ENCODE measurements at regions not wholly inside any gene's neighbourhood (a gene's known extent, or its start where the extent isn't known, plus 50 kb on each side); places are given as distances from the start of the nearest gene placed in this dataset.
A peak's percentile ranks its signal among the peaks of the same experiment; 100 is the strongest.
"Not testable (repeated sequence)": the region's sequence is repeated elsewhere in the genome, so short reads cannot be mapped to it uniquely, and the experiment has no call there.

GRCh38 chr5:89211836-89212235, 328.9 kb upstream of the MEF2C start:
- in situ Hi-C loops (cut with MboI; ENCODE audit: low pct_unique_long_range_greater_than_20kb, low sequenced_read_pairs), result no loop called here
- no peak for DNase-seq

DNA sequence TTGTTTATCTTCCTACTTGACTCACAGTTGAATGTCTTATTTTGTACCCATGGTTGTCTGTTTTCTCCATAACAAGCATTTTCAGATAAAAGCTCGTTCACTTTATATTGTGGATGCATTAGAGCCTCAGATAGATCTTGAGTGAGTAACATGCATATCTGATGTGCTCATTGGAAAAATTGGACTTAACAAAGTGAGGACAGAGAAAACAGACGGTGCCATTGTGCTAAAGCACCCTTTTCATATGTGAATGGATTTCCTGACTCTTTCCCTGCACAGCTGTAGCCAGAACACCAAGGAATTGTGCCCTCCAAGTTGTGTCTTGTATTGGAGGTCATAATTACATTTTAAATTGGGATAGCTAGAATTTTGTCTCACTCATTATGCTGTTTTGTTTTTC, 325.8 kb upstream of the MEF2C start:
- no peak for DNase-seq
- in situ Hi-C loops (cut with MboI; ENCODE audit: low pct_unique_long_range_greater_than_20kb, low sequenced_read_pairs), result no loop called here

- in situ Hi-C loops (cut with MboI; ENCODE audit: low pct_unique_long_range_greater_than_20kb, low sequenced_read_pairs), result no loop called here
- no peak for DNase-seq
Measured at GRCh38 chr5:89208392-89208791, 325.4 kb upstream of the MEF2C start.

- no peak for DNase-seq
- in situ Hi-C loops (cut with MboI; ENCODE audit: low pct_unique_long_range_greater_than_20kb, low sequenced_read_pairs), result no loop called here
Measured at GRCh38 chr5:89204756-89205155, 321.8 kb upstream of the MEF2C start.

DNA sequence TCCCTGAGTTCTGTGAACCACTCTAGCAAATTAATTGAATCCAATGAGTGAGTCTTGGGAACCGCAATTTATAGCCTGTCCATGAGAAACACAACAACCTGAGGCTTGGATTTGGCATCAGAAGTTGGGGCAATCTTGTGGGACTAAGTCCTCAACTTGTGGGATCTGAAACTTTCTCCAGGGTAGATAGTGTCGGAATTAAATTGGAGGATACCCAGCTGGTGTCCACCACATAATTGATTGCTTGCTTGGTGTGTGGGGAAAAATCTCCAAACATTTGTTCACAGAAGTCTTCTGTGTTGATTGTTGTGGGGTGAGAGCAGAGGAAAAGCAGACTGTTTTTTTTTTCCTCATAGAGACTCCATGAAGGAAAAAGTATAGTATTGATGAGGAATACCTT, 320.6 kb upstream of the MEF2C start:
- in situ Hi-C loops (cut with MboI; ENCODE audit: low pct_unique_long_range_greater_than_20kb, low sequenced_read_pairs), result no loop called here
- no peak for DNase-seq

- in situ Hi-C loops (cut with MboI; ENCODE audit: low pct_unique_long_range_greater_than_20kb, low sequenced_read_pairs), result no loop called here
- no peak for DNase-seq
Measured at GRCh38 chr5:89200899-89201298, 317.9 kb upstream of the MEF2C start.

DNA sequence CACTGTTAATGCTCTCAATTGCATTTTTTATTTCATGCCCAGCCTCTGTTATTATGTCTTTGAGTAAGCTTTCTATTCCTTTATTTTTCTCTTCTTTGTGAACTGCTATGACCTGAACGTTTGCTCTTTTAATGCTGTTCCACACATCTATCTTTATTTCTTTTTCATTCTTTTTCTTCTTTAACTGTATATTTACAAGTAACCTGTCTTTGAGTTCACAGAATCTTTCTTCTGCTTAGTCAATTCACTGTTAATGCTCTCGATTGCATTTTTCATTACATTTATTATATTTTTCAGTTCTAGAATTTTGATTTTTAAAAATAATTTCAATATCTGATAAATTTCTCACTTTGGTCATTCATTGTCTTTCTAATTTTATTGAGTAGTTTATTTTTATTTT, 316.3 kb upstream of the MEF2C start:
- no peak for DNase-seq
- in situ Hi-C loops (cut with MboI; ENCODE audit: low pct_unique_long_range_greater_than_20kb, low sequenced_read_pairs), result no loop called here

- no peak for DNase-seq
- in situ Hi-C loops (cut with MboI; ENCODE audit: low pct_unique_long_range_greater_than_20kb, low sequenced_read_pairs), result no loop called here
Measured at GRCh38 chr5:89191374-89191773, 308.4 kb upstream of the MEF2C start.

DNA sequence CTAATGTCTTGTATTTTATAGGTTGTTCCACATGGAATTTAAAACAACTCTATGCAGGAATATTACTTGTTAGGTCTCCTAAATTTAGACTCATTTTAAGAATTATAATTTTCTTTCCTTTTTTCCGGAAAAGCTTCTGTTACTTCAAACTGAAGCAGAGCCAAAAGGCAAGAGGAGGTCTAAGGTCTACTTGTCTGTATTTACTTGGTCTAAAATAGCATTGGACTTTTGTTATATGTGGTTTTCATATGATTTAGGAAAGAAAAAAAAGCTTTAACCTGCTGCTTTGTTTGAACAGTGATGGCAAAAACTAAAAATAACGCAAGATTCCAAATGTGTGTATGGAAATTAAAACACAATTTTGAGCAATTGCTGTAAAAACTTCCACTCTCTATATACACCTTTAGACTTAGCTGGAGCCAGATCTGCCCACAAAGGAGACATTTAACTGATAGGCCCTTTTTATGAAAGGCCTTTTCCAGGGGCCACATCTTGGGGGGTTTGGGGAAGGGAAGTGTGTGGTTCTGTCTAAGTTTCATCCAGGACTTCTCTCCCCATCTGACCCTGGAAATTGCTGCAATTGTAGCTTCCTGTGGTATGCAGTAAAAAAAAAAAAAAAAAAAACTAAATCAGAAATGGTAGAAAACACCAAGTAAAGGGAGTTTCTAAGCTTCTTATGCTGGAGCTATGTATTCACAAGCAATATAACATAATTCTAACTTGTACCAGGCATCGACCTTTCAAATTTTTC, 307.7 kb upstream of the MEF2C start:
- in situ Hi-C loops (cut with MboI; ENCODE audit: low pct_unique_long_range_greater_than_20kb, low sequenced_read_pairs), result no loop called here

GRCh38 chr5:89187883-89188465, 305.0 kb upstream of the MEF2C start:
- no peak for DNase-seq
- in situ Hi-C loops (cut with MboI; ENCODE audit: low pct_unique_long_range_greater_than_20kb, low sequenced_read_pairs), result no loop called here

More for the DNA sequence above, 307.7 kb upstream of the MEF2C start:
- DNase-seq, result peak; percentile 46

DNA sequence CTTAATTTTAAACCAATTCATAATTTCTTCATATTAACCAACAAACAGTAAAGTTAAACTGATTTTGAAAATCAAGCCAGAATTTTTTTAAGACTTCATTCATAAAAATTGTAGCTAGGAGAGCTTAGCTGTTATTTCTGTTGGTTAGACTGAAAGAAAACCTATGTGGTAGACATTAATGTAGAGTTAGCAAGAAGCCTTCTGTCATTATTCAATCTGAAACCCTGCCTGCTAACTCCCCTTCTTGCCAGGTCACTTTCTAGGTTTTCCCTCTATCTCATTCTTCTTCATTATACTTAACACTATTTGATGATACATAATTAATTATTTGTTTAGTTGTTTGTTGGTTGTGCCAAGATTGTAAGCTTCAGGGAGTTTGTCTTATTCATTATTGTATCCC, 304.3 kb upstream of the MEF2C start:
- in situ Hi-C loops (cut with MboI; ENCODE audit: low pct_unique_long_range_greater_than_20kb, low sequenced_read_pairs), result no loop called here
- DNase-seq, result no peak

GRCh38 chr5:89181546-89181945, 298.6 kb upstream of the MEF2C start:
- in situ Hi-C loops (cut with MboI; ENCODE audit: low pct_unique_long_range_greater_than_20kb, low sequenced_read_pairs), result no loop called here
- DNase-seq, result no peak

DNA sequence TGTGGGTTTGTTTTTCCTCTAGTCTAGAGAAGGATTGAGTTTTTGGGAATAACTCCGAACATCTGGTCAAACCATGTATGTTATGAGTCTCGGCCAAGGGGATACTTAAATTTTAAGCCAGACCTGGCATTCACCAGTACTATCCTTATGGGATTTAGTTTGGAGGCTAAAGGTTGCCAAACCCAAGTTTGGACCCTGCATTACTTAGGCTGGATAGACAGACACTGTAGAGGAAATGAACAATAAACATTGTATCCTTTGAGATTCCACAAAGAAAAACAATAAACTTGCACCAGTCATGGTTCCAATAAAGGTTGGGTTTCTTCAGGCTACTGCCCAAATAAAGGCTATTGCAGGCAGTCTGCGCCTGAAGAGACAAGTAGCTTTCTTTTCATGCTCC, 296.7 kb upstream of the MEF2C start:
- no peak for DNase-seq
- in situ Hi-C loops (cut with MboI; ENCODE audit: low pct_unique_long_range_greater_than_20kb, low sequenced_read_pairs), result no loop called here

DNA sequence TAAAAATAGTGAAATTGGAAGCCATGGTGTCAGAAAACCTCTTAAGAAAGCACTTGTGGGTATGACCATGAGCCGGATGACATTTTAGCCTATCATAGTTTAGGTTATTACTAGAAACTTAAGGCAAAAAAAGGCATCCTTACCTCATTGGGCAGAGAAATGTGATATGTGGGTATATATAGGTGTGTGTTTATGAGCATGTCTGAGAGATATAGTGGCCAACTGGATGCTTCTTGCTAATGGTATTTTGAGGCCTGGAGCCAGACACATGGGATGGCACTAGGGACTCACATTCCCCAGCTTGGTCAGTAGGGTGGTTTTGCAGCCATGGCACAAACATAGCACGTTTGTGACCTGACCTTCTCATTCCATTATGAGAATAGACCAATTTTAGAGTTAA, 295.6 kb upstream of the MEF2C start:
- in situ Hi-C loops (cut with MboI; ENCODE audit: low pct_unique_long_range_greater_than_20kb, low sequenced_read_pairs), result no loop called here
- no peak for DNase-seq

DNA sequence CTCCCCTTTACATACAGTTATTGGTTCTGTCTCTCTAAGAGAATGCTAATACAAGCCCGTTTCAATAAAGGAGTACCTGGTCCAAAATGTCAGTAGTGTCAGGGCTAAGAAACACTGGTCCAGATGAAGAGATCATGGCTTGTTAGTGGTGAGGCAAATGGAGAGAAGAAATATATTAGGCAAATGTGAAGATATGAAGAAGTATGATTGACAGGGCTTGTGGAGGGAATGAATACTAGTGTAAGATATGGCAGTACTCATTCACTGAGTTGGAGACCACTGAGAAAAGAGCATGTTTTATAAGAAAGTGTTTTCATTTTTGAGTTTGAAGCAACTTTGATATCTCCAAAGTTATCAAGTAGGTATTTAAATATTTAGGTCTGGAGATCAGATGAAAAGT, 290.5 kb upstream of the MEF2C start:
- in situ Hi-C loops (cut with MboI; ENCODE audit: low pct_unique_long_range_greater_than_20kb, low sequenced_read_pairs), result no loop called here
- no peak for DNase-seq

- in situ Hi-C loops (cut with MboI; ENCODE audit: low pct_unique_long_range_greater_than_20kb, low sequenced_read_pairs), result no loop called here
Measured at GRCh38 chr5:89168766-89169165, 285.8 kb upstream of the MEF2C start.

DNA sequence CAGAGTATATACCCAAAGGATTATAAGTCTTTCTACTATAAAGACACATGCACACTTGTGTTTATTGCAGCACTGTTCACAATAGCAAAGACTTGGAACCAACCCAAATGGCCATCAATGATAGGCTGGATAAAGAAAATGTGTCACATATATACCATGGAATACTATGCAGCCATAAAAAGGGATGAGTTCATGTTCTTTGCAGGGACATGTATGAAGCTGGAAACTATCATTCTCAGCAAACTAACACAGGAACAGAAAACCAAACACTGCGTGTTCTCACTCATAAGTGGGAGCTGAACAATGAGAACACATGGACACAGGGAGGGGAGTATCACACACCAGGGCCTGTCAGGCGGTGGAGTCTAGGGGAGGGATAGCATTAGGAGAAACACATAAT, 281.7 kb upstream of the MEF2C start:
- in situ Hi-C loops (cut with MboI; ENCODE audit: low pct_unique_long_range_greater_than_20kb, low sequenced_read_pairs); DNase-seq: not testable (repeated sequence)

More at GRCh38 chr5:89168766-89169165, 285.8 kb upstream of the MEF2C start:
- DNase-seq, result no peak

DNA sequence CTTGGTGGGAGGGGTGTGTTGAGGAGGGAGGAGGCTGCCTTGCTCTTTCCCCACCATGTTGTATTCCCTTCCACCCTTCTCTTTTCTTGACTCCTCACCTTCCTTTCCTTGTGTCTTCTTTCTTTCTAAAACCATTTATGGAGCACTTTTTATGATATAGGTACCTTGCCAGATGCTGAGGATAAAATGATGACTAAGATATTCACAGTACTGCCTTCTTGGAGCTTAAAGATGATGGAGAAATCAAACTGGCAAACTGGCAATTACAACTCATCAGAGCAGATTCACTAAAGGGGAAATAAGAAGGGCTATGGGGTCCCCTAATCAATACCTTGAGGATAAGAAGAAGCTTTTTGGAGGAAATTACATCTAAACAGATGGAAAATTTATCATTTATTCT, 273.2 kb upstream of the MEF2C start:
- no peak for DNase-seq
- in situ Hi-C loops (cut with MboI; ENCODE audit: low pct_unique_long_range_greater_than_20kb, low sequenced_read_pairs), result no loop called here

DNA sequence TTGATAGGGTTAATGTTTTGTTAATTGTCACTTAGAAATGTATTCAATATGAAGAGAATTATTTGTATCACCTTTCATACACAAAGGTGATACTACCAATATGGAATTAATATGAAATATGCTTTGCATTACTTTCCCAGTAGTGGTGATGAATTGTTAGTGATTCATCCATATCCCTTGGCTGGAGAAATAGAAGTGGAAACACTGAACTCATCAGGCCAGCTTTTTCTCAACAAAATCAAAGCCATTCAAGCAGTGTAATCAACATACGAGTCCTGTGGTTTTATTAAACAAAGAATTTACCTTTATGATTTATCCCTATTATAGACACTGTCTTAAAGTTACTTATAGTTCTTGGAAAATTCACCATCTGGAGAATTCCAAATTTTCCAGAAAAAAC, 264.0 kb upstream of the MEF2C start:
- DNase-seq, result no peak
- in situ Hi-C loops (cut with MboI; ENCODE audit: low pct_unique_long_range_greater_than_20kb, low sequenced_read_pairs), result no loop called here

- in situ Hi-C loops (cut with MboI; ENCODE audit: low pct_unique_long_range_greater_than_20kb, low sequenced_read_pairs), result no loop called here
- DNase-seq, result no peak
Measured at GRCh38 chr5:89137148-89137547, 254.2 kb upstream of the MEF2C start.

DNA sequence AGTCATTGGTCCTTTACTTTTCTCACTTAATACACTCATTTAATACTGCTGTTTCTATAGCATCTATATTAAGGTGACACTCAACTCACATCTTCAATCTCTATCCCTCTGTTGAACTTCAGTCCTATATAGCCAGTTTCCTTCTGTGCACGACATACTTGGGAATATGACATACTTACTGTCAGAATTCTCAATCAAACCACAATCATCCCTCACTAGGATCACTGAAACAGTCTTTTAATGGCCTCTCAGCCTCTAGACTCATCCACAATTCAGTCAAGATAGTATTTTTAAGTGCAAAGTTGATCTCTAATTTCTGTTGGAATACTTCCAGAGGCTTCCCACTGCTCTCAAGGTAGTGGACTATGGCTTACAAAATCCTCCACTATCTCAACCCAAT, 251.0 kb upstream of the MEF2C start:
- DNase-seq, result no peak
- in situ Hi-C loops (cut with MboI; ENCODE audit: low pct_unique_long_range_greater_than_20kb, low sequenced_read_pairs), result no loop called here
